ENCODE measurements at regions not wholly inside any gene's neighbourhood (a gene's known extent, or its start where the extent isn't known, plus 50 kb on each side); places are given as distances from the start of the nearest gene placed in this dataset.

- WGBS, 2 donors, result 54 to 55% methylated on average over 3 of the region's 3 CpGs
- intact Hi-C loops (cut with DNase I), result no loop called here
- H3K4me3 ChIP-seq, result no peak overlapping the region
- no peaks in the 10 kb centered on the region for H3K4me1 ChIP-seq
- DNase-seq, result no peak
- no peaks in the 10 kb centered on the region for H3K36me3 ChIP-seq
- TF ChIP-seq CTCF (IDR thresholded peaks at IDR 0.05) (no peak), POLR2A (IDR thresholded peaks at IDR 0.05) (no peak)
- H3K27ac ChIP-seq, result no peak overlapping the region
- no peaks in the 10 kb centered on the region for H3K27me3 ChIP-seq
- no peaks in the 10 kb centered on the region for H3K9me3 ChIP-seq
These were observed 1125.3 kb upstream of the ADGRL2 start for GRCh38 chr1:80675454-80675853.

- 66 to 70% methylated on average over 3 of the region's 3 CpGs for WGBS, 2 donors
- intact Hi-C loops (cut with DNase I), result no loop called here
- no peaks in the 10 kb centered on the region for H3K4me1 ChIP-seq
- no peak for DNase-seq
- H3K36me3 ChIP-seq, result no peaks in the 10 kb centered on the region
- TF ChIP-seq CTCF (IDR thresholded peaks at IDR 0.05) (no peak), POLR2A (IDR thresholded peaks at IDR 0.05) (no peak)
- no peaks in the 10 kb centered on the region for H3K9me3 ChIP-seq
- H3K4me3 ChIP-seq, result no peak overlapping the region
- H3K27me3 ChIP-seq, result no peaks in the 10 kb centered on the region
- no peak overlapping the region for H3K27ac ChIP-seq
These were observed 1126.7 kb upstream of the ADGRL2 start for GRCh38 chr1:80673935-80674597.

GRCh38 chr1:80668372-80668771, 1132.4 kb upstream of the ADGRL2 start:
- Histone ChIP-seq H3K27me3 (no peaks in the 10 kb centered on the region), H3K4me1 (no peaks in the 10 kb centered on the region), H3K9me3 (no peaks in the 10 kb centered on the region), H3K4me3 (no peak overlapping the region), H3K27ac (no peak overlapping the region), H3K36me3 (no peaks in the 10 kb centered on the region)
- intact Hi-C loops (cut with DNase I), result no loop called here
- TF ChIP-seq POLR2A (IDR thresholded peaks at IDR 0.05), result no peak
- TF ChIP-seq CTCF (IDR thresholded peaks at IDR 0.05), result no peak
- no peak for DNase-seq
- 13 to 39% methylated on average over 1 of the region's 1 CpG for WGBS, 2 donors

- no peaks in the 10 kb centered on the region for H3K36me3 ChIP-seq
- intact Hi-C loops (cut with DNase I), result no loop called here
- TF ChIP-seq POLR2A (IDR thresholded peaks at IDR 0.05), result no peak
- TF ChIP-seq CTCF (IDR thresholded peaks at IDR 0.05), result no peak
- no peaks in the 10 kb centered on the region for H3K27me3 ChIP-seq
- DNase-seq, result no peak
- H3K4me1 ChIP-seq, result no peaks in the 10 kb centered on the region
- no peak overlapping the region for H3K4me3 ChIP-seq
- H3K9me3 ChIP-seq, result no peaks in the 10 kb centered on the region
- H3K27ac ChIP-seq, result no peak overlapping the region
These were observed 1134.7 kb upstream of the ADGRL2 start for GRCh38 chr1:80666073-80666472.

GRCh38 chr1:80659161-80659560, 1141.6 kb upstream of the ADGRL2 start:
- no peaks in the 10 kb centered on the region for H3K36me3 ChIP-seq
- H3K4me3 ChIP-seq, result no peak overlapping the region
- 82% methylated on average over 5 of the region's 5 CpGs for WGBS, 2 donors
- no peak overlapping the region for H3K27ac ChIP-seq
- H3K9me3 ChIP-seq, result no peaks in the 10 kb centered on the region
- intact Hi-C loops (cut with DNase I), result no loop called here
- TF ChIP-seq CTCF (IDR thresholded peaks at IDR 0.05) (no peak), POLR2A (IDR thresholded peaks at IDR 0.05) (no peak)
- no peak for DNase-seq
- H3K27me3 ChIP-seq, result no peaks in the 10 kb centered on the region
- H3K4me1 ChIP-seq, result peaks cover 0 to 20% (median 0%) of the 10 kb centered on the region in 3 donors
